HEK293 (cell line): ENCODE measurements at regions not wholly inside any gene's neighbourhood (a gene's known extent, or its start where the extent isn't known, plus 50 kb on each side); places are given as distances from the start of the nearest gene placed in this dataset.

Source experiments
- CTCF ChIA-PET: fragments of 350-600 bp; formaldehyde crosslinking; extraction: SDS; loops from one replicate; lab custom pipeline; 2021; ENCODE audit warnings: antibody characterized with exemption; lab: Yijun Ruan, JAX
- POLR2A ChIA-PET: fragments of 300-600 bp; formaldehyde crosslinking; extraction: SDS; loops from one replicate; lab custom pipeline; 2020; ENCODE audit warnings: antibody characterized with exemption, inconsistent platforms; lab: Yijun Ruan, JAX
- H3K27ac ChIP-seq: fragments of 200-500 bp; sonication (Bioruptor generic); 2 replicates; pipeline ENCODE4 v1.5.1; 2014; ENCODE audit warnings: low read depth, low read length, control low read depth, inconsistent platforms; ENCODE audit errors: extremely low read depth
- H3K36me3 ChIP-seq, 2 experiments: fragments of 200-500 bp in 1 of 2; sonication (Bioruptor generic) in 1 of 2; 1 replicate in 1 of 2; 2 replicates in 1 of 2; pipeline ENCODE4 v1.5.1; 2014 to 2017; ENCODE audit warnings: inconsistent platforms in 2 of 2, low read length in 2 of 2; ENCODE audit not compliant: control insufficient read depth in 2 of 2, insufficient read depth in 1 of 2
- H3K4me1 ChIP-seq: fragments of 200-500 bp; sonication (Bioruptor generic); 2 replicates; pipeline ENCODE4 v1.5.1; 2014; ENCODE audit warnings: mild to moderate bottlenecking, low read length, inconsistent platforms; ENCODE audit not compliant: control insufficient read depth, insufficient read depth
- H3K4me3 ChIP-seq: 2 replicates; pipeline ENCODE4 v1.5.1; 2011; ENCODE audit warnings: low read depth, mild to moderate bottlenecking, control low read depth, low read length, moderate library complexity
- H3K9me3 ChIP-seq: fragments of 200-500 bp; sonication (Bioruptor generic); 2 replicates; pipeline ENCODE4 v1.5.1; 2014; ENCODE audit warnings: low read depth, low read length, inconsistent platforms; ENCODE audit not compliant: control insufficient read depth, insufficient read depth
- KLF7 ChIP-seq: fragments of 450-650 bp; formaldehyde crosslinking; IDR thresholded peaks from 2 replicates; pipeline ENCODE4 v1.5.1; 2016; ENCODE audit warnings: missing biosample characterization, missing genetic modification characterization, borderline replicate concordance
- KLF8 ChIP-seq: fragments of 450-650 bp; formaldehyde crosslinking; IDR thresholded peaks from 2 replicates; pipeline ENCODE4 v1.5.1; 2016; ENCODE audit warnings: missing biosample characterization, missing genetic modification characterization
- PBX3 ChIP-seq: sonication (generic); formaldehyde crosslinking; IDR thresholded peaks from 2 replicates; pipeline ENCODE4 v1.8.1; 2022; ENCODE audit warnings: mild to moderate bottlenecking, moderate library complexity, missing genetic modification reagents
- SETDB1 ChIP-seq: IDR thresholded peaks from one replicate; pipeline ENCODE4 v1.6.1; 2017; ENCODE audit warnings: mild to moderate bottlenecking, low read length, moderate library complexity, mixed read lengths; ENCODE audit not compliant: insufficient read length
- ZFP3 ChIP-seq: fragments of 450-650 bp; formaldehyde crosslinking; IDR thresholded peaks from 2 replicates; pipeline ENCODE4 v1.5.1; 2016; ENCODE audit warnings: low read depth, missing biosample characterization, missing genetic modification characterization
- ZNF10 ChIP-seq: fragments of 450-650 bp; formaldehyde crosslinking; IDR thresholded peaks from 2 replicates; pipeline ENCODE4 v1.5.1; 2017; ENCODE audit warnings: missing biosample characterization, missing genetic modification characterization
- ZNF140 ChIP-seq: fragments of 450-650 bp; formaldehyde crosslinking; IDR thresholded peaks from 2 replicates; pipeline ENCODE4 v1.5.1; 2016; ENCODE audit warnings: missing biosample characterization, missing genetic modification characterization
- ZNF16 ChIP-seq: fragments of 450-650 bp; formaldehyde crosslinking; IDR thresholded peaks from 2 replicates; pipeline ENCODE4 v1.5.1; 2016; ENCODE audit warnings: low read depth, missing biosample characterization, missing genetic modification characterization
- ZNF248 ChIP-seq: fragments of 450-650 bp; formaldehyde crosslinking; IDR thresholded peaks from 2 replicates; pipeline ENCODE4 v1.5.1; 2017; ENCODE audit warnings: missing biosample characterization, missing genetic modification characterization
- ZNF311 ChIP-seq: fragments of 450-650 bp; formaldehyde crosslinking; IDR thresholded peaks from 2 replicates; pipeline ENCODE4 v1.5.1; 2017; ENCODE audit warnings: missing biosample characterization, missing genetic modification characterization, borderline replicate concordance
- ZNF350 ChIP-seq: fragments of 450-650 bp; formaldehyde crosslinking; IDR thresholded peaks from 2 replicates; pipeline ENCODE4 v1.5.0; 2017; ENCODE audit warnings: missing biosample characterization, mild to moderate bottlenecking, missing genetic modification characterization
- ZNF404 ChIP-seq: fragments of 450-650 bp; formaldehyde crosslinking; IDR thresholded peaks from 2 replicates; pipeline ENCODE4 v1.5.1; 2017; ENCODE audit warnings: missing biosample characterization, missing genetic modification characterization
- ZNF530 ChIP-seq: fragments of 450-650 bp; formaldehyde crosslinking; IDR thresholded peaks from 2 replicates; pipeline ENCODE4 v1.5.1; 2016; ENCODE audit warnings: low read depth, missing biosample characterization, missing genetic modification characterization
- ZNF548 ChIP-seq: fragments of 450-650 bp; formaldehyde crosslinking; IDR thresholded peaks from 2 replicates; pipeline ENCODE4 v1.5.1; 2016; ENCODE audit warnings: missing biosample characterization, missing genetic modification characterization
- ZNF571 ChIP-seq: fragments of 450-650 bp; formaldehyde crosslinking; IDR thresholded peaks from 2 replicates; pipeline ENCODE4 v1.5.0; 2017; ENCODE audit warnings: missing biosample characterization, missing genetic modification characterization
- ZNF626 ChIP-seq: fragments of 450-650 bp; sonication (Bioruptor Pico); formaldehyde crosslinking; IDR thresholded peaks from 2 replicates; pipeline ENCODE4 v1.5.1; 2018; ENCODE audit warnings: missing biosample characterization, missing genetic modification characterization, inconsistent platforms
- ZNF792 ChIP-seq: fragments of 450-650 bp; formaldehyde crosslinking; IDR thresholded peaks from 2 replicates; pipeline ENCODE4 v1.5.1; 2016; ENCODE audit warnings: missing biosample characterization, missing genetic modification characterization
- ZSCAN23 ChIP-seq: fragments of 450-650 bp; formaldehyde crosslinking; IDR thresholded peaks from 2 replicates; pipeline ENCODE4 v1.5.1; 2016; ENCODE audit warnings: missing biosample characterization, missing genetic modification characterization
- TF ChIP-seq, protein P1 (sequence below): fragments of 450-650 bp; formaldehyde crosslinking; IDR thresholded peaks from 2 replicates; pipeline ENCODE4 v1.5.1; 2016; ENCODE audit warnings: missing biosample characterization, missing genetic modification characterization
- TF ChIP-seq, protein P2 (sequence below): fragments of 450-650 bp; formaldehyde crosslinking; IDR thresholded peaks from 2 replicates; pipeline ENCODE4 v1.5.1; 2016; ENCODE audit warnings: missing biosample characterization, missing genetic modification characterization
- TF ChIP-seq, protein P3 (sequence below): fragments of 450-650 bp; formaldehyde crosslinking; IDR thresholded peaks from 2 replicates; pipeline ENCODE4 v1.5.1; 2016; ENCODE audit warnings: missing biosample characterization, missing genetic modification characterization

- TF ChIP-seq, protein P1, sequence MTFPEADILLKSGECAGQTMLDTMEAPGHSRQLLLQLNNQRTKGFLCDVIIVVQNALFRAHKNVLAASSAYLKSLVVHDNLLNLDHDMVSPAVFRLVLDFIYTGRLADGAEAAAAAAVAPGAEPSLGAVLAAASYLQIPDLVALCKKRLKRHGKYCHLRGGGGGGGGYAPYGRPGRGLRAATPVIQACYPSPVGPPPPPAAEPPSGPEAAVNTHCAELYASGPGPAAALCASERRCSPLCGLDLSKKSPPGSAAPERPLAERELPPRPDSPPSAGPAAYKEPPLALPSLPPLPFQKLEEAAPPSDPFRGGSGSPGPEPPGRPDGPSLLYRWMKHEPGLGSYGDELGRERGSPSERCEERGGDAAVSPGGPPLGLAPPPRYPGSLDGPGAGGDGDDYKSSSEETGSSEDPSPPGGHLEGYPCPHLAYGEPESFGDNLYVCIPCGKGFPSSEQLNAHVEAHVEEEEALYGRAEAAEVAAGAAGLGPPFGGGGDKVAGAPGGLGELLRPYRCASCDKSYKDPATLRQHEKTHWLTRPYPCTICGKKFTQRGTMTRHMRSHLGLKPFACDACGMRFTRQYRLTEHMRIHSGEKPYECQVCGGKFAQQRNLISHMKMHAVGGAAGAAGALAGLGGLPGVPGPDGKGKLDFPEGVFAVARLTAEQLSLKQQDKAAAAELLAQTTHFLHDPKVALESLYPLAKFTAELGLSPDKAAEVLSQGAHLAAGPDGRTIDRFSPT (tag by site-specific recombination): no peak
- no peak for TF ChIP-seq ZNF248 (tag by site-specific recombination)
- TF ChIP-seq ZSCAN23 (tag by site-specific recombination): no peak
- no peak for TF ChIP-seq ZNF548 (tag by site-specific recombination)
Observed at GRCh38 chr2:48015421-48015820, 109.1 kb upstream of the FBXO11 start (continued).

DNA sequence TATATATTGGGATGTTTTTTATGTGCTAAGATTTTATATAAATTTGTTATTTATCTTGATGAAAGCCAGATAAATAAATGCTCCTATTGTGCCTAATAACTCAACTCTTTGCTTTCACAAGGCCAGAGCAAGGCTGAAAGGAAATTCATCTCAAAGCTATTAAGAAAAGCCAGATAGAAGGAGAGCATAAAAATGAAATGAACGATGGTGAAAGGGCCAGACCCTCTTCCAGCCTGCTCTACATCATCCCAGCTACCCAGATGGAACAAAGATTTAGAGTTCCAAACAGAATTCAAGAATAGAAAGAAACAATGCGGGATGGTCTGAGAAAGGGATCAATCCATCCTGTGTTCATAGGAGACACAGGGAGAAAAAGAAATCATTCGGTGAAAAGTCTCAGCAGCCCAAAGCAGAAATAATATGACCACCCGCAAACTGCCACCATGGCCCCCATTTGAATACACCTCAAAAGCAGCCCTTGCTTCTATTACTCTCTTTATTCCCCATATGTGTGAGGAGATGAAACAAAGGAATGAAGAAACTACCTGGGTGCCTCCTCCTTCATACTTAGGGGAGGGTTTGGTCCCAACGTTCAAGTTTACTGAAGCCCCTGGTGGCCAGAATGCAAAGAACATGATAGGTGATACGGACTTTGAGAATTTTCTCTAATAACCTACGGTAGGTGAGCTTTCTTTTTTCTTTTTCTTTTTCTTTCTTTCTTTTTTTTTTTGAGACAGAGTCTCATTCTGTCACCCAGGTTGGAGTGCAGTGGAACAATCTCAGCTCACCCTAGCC, 110.1 kb upstream of the FBXO11 start:
- TF ChIP-seq ZNF404 (tag by site-specific recombination) (no peak), ZNF626 (tag by site-specific recombination) (no peak), ZNF571 (no peak), PBX3 (no peak), ZNF530 (no peak), KLF7 (no peak), ZNF10 (tag by site-specific recombination) (no peak), KLF8 (tag by site-specific recombination) (no peak), SETDB1 (no peak), ZNF792 (tag by site-specific recombination) (no peak), ZNF16 (tag by site-specific recombination) (no peak), ZNF311 (no peak), ZFP3 (no peak), ZNF140 (no peak), ZNF350 (tag by site-specific recombination) (no peak)
- TF ChIP-seq, protein P2, sequence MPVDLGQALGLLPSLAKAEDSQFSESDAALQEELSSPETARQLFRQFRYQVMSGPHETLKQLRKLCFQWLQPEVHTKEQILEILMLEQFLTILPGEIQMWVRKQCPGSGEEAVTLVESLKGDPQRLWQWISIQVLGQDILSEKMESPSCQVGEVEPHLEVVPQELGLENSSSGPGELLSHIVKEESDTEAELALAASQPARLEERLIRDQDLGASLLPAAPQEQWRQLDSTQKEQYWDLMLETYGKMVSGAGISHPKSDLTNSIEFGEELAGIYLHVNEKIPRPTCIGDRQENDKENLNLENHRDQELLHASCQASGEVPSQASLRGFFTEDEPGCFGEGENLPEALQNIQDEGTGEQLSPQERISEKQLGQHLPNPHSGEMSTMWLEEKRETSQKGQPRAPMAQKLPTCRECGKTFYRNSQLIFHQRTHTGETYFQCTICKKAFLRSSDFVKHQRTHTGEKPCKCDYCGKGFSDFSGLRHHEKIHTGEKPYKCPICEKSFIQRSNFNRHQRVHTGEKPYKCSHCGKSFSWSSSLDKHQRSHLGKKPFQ (tag by site-specific recombination): no peak
- TF ChIP-seq, protein P3, sequence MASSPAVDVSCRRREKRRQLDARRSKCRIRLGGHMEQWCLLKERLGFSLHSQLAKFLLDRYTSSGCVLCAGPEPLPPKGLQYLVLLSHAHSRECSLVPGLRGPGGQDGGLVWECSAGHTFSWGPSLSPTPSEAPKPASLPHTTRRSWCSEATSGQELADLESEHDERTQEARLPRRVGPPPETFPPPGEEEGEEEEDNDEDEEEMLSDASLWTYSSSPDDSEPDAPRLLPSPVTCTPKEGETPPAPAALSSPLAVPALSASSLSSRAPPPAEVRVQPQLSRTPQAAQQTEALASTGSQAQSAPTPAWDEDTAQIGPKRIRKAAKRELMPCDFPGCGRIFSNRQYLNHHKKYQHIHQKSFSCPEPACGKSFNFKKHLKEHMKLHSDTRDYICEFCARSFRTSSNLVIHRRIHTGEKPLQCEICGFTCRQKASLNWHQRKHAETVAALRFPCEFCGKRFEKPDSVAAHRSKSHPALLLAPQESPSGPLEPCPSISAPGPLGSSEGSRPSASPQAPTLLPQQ (tag by site-specific recombination): no peak
- ChIA-PET CTCF (interaction anchor here (0.6 to 1.4 kb wide), 6 partner anchors 9 to 149 kb away, joined by 3 to 5 read pairs (median 3); no protein-coding TSS in a partner anchor), POLR2A (no interaction called here)

More for the DNA sequence above, 110.1 kb upstream of the FBXO11 start:
- no peaks in the 10 kb centered on the region for H3K4me1 ChIP-seq
- H3K4me3 ChIP-seq: no peak overlapping the region
- H3K9me3 ChIP-seq: no peaks in the 10 kb centered on the region
- no peak overlapping the region for H3K27ac ChIP-seq
- no peaks in the 10 kb centered on the region for H3K36me3 ChIP-seq
